ENCODE measurements at regions not wholly inside any gene's neighbourhood (a gene's known extent, or its start where the extent isn't known, plus 50 kb on each side); places are given as distances from the start of the nearest gene placed in this dataset.

DNA sequence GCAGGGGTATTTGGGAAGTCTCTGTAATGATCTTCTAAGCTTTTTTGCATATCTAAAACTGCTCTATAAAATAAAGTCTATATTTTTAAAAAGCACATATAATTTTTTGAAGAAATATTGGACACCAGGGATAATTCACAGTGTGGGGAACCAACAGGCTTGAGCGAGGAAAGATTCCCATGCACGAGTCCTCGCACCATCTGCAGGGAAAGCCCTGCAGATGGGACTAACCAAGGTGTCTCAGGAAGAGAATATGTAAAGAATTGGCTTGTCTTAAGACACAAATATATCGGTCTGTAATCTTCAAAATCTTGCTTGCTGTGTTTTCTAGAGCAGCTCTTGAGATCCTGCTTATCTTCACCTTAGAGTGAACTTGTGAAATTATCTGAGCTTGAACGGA, 77.2 kb upstream of the SEMA6D start:
- TF ChIP-seq, protein P1, sequence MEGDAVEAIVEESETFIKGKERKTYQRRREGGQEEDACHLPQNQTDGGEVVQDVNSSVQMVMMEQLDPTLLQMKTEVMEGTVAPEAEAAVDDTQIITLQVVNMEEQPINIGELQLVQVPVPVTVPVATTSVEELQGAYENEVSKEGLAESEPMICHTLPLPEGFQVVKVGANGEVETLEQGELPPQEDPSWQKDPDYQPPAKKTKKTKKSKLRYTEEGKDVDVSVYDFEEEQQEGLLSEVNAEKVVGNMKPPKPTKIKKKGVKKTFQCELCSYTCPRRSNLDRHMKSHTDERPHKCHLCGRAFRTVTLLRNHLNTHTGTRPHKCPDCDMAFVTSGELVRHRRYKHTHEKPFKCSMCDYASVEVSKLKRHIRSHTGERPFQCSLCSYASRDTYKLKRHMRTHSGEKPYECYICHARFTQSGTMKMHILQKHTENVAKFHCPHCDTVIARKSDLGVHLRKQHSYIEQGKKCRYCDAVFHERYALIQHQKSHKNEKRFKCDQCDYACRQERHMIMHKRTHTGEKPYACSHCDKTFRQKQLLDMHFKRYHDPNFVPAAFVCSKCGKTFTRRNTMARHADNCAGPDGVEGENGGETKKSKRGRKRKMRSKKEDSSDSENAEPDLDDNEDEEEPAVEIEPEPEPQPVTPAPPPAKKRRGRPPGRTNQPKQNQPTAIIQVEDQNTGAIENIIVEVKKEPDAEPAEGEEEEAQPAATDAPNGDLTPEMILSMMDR (conservative IDR thresholded peaks at IDR 0.05), result no peak
- Histone ChIP-seq H3K23me2 (ENCODE audit: insufficient read length, low read depth, low read length, poor library complexity, severe bottlenecking) (no peaks in the 10 kb centered on the region), H4K5ac (ENCODE audit: insufficient read length, low read depth, low read length) (no peak overlapping the region), H2BK5ac (ENCODE audit: insufficient read length, low read length) (no peak overlapping the region), H4K91ac (ENCODE audit: insufficient read length, low read depth, low read length) (no peak overlapping the region), H3K56ac (ENCODE audit: insufficient read length, low read depth, low read length) (no peak overlapping the region), H3K27me3 (ENCODE audit: insufficient read depth, low read length) (no peaks in the 10 kb centered on the region), H3K79me2 (ENCODE audit: insufficient read depth, low read length) (no peaks in the 10 kb centered on the region), H3K79me1 (ENCODE audit: insufficient read depth, low read depth, low read length, poor library complexity, severe bottlenecking) (no peaks in the 10 kb centered on the region), H4K20me1 (ENCODE audit: control insufficient read depth, insufficient read depth, insufficient read length) (no peaks in the 10 kb centered on the region), H3K9ac (ENCODE audit: extremely low read depth, insufficient read length, low read length) (no peak overlapping the region), H3K4me2 (ENCODE audit: insufficient read depth, insufficient read length, low read length) (no peak overlapping the region), H3K4me1 (ENCODE audit: insufficient read depth, low read length) (no peaks in the 10 kb centered on the region), H3K18ac (ENCODE audit: insufficient read length, low read depth, low read length) (no peak overlapping the region), H2AFZ (ENCODE audit: low read length) (no peak overlapping the region), H2BK15ac (ENCODE audit: low read depth, low read length) (no peak overlapping the region), H2BK120ac (ENCODE audit: low read depth, low read length, poor library complexity, severe bottlenecking) (no peak overlapping the region), H4K8ac (replicated peaks; ENCODE audit: insufficient read length, low read depth, low read length) (no peak overlapping the region), H3K9me3 (ENCODE audit: control insufficient read depth, low read depth, low read length) (no peaks in the 10 kb centered on the region), H3K14ac (ENCODE audit: insufficient read depth, low read length) (no peak overlapping the region), H2BK20ac (ENCODE audit: low read depth, low read length, poor library complexity, severe bottlenecking) (no peak overlapping the region), H3T11ph (ENCODE audit: low read length) (no peak overlapping the region), H3K23ac (ENCODE audit: insufficient read length, low read depth, low read length) (no peak overlapping the region), H2BK12ac (ENCODE audit: insufficient read length, low read depth, low read length) (no peak overlapping the region), H3K27ac (ENCODE audit: insufficient read length, low read depth, low read length) (no peak overlapping the region), H3K4ac (ENCODE audit: low read depth, low read length) (no peak overlapping the region), H2AK5ac (ENCODE audit: insufficient read length, low read length) (no peak overlapping the region)
- no CpG with 5 or more reads among the region's 5 CpGs for WGBS (ENCODE audit: extremely low coverage, insufficient read length, low lambda C conversion rate)
- no peaks in the 10 kb centered on the region for H3K9me3 Mint-ChIP-seq
- DNase-seq, result no peak
- no peaks in the 10 kb centered on the region for H3K36me3 Mint-ChIP-seq (ENCODE audit: insufficient read depth in 1 of 3, low read depth in 3 of 3)
- H3K27ac Mint-ChIP-seq, result no peak overlapping the region
- no peaks in the 10 kb centered on the region; a peak in 1 of 4 replicates for H3K4me1 Mint-ChIP-seq
- no peak overlapping the region for H3K4me3 Mint-ChIP-seq
- H3K27me3 Mint-ChIP-seq (ENCODE audit: low read depth), result no peaks in the 10 kb centered on the region

All from H9 (cell line).